ENCODE measurements at regions not wholly inside any gene's neighbourhood (a gene's known extent, or its start where the extent isn't known, plus 50 kb on each side); places are given as distances from the start of the nearest gene placed in this dataset.

DNA sequence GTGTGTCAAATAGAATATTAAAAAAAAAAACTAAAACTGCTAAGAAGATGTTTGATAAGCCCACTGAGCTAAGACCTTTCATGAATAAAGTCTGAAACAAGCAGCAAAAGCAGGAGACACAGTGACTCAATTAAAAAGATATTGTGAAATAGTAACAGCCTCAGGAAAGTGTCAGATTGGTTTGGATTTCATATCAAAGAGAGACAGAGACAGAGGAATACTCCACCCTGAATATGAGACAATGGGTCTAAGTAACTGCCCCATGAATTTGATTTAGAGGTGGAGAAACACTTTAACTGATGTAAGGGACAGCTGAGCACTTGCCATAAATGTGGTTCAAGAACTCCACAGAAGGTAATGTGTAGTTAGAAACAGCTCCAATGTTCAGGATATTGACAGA is 277.9 kb upstream of the FOXG1 start:
- Histone ChIP-seq H3K9ac (no peak overlapping the region), H4K20me1 (no peaks in the 10 kb centered on the region), H3K27me3 (no peaks in the 10 kb centered on the region), H3K27ac (no peak overlapping the region), H3K4me1 (no peaks in the 10 kb centered on the region), H3K4me3 (no peak overlapping the region), H3K4me2 (no peak overlapping the region), H3K9me3 (replicated peaks in 1 of 11) (no peaks in the 10 kb centered on the region), H3K36me3 (no peaks in the 10 kb centered on the region)
- TF ChIP-seq Cebpa-rat (IDR thresholded peaks at IDR 0.05), result no peak

- Histone ChIP-seq H3K27ac (no peak overlapping the region), H3K4me2 (no peak overlapping the region), H3K9ac (no peak overlapping the region), H4K20me1 (no peaks in the 10 kb centered on the region), H3K9me3 (replicated peaks in 1 of 11) (peaks cover 0 to 5% (median 0%) of the 10 kb centered on the region in 11 experiments; a peak in 1 of 22 replicates), H3K36me3 (no peaks in the 10 kb centered on the region), H3K4me1 (no peaks in the 10 kb centered on the region), H3K27me3 (no peaks in the 10 kb centered on the region), H3K4me3 (no peak overlapping the region)
- TF ChIP-seq Cebpa-rat (IDR thresholded peaks at IDR 0.05), result no peak
These were observed 273.1 kb upstream of the FOXG1 start for GRCh38 chr14:28493516-28493915.

- TF ChIP-seq Cebpa-rat (IDR thresholded peaks at IDR 0.05), result no peak
- Histone ChIP-seq H3K27me3 (no peaks in the 10 kb centered on the region), H3K4me3 (no peak overlapping the region), H3K36me3 (no peaks in the 10 kb centered on the region), H3K9me3 (replicated peaks in 1 of 11) (peaks cover 0 to 9% (median 0%) of the 10 kb centered on the region in 11 experiments; a peak in 2 of 22 replicates), H3K9ac (no peak overlapping the region), H4K20me1 (no peaks in the 10 kb centered on the region), H3K4me1 (no peaks in the 10 kb centered on the region), H3K27ac (no peak overlapping the region), H3K4me2 (no peak overlapping the region)
These were observed 272.4 kb upstream of the FOXG1 start for GRCh38 chr14:28494196-28494595.

DNA sequence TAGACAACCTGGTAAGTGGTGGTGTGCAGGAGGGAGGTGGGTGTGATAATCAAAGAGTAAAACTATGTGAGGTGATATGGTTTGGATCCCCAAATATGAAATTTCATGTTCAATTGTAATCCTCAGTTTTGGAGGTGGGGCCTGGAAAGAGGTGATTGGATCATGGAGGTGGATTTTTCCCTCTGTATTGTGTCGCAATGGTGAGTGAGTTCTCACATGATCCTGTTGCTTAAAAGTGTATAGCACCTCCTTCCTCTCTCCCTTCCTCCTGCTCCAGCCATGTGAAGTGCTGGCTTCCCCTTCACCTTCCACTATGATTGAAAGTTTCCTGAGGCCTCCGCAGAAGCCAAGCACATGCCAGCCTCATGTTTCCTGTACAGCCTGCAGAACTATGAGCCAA is 270.2 kb upstream of the FOXG1 start:
- H3K4me1 ChIP-seq, result no peaks in the 10 kb centered on the region; a peak in 1 of 20 replicates
- no peaks in the 10 kb centered on the region for H3K36me3 ChIP-seq
- no peak overlapping the region for H3K9ac ChIP-seq
- H3K27me3 ChIP-seq, result no peaks in the 10 kb centered on the region
- H3K9me3 ChIP-seq (replicated peaks in 1 of 11), result peaks cover 0 to 10% (median 0%) of the 10 kb centered on the region in 11 experiments; a peak in 2 of 22 replicates
- no peak overlapping the region for H3K4me3 ChIP-seq
- H3K4me2 ChIP-seq, result no peak overlapping the region
- no peaks in the 10 kb centered on the region for H4K20me1 ChIP-seq
- no peak for TF ChIP-seq Cebpa-rat (IDR thresholded peaks at IDR 0.05)
- H3K27ac ChIP-seq, result no peak overlapping the region

GRCh38 chr14:28502517-28502916 is 264.1 kb upstream of the FOXG1 start:
- H3K4me1 ChIP-seq, result no peaks in the 10 kb centered on the region; a peak in 1 of 20 replicates
- no peaks in the 10 kb centered on the region for H4K20me1 ChIP-seq
- peaks cover 0 to 10% (median 0%) of the 10 kb centered on the region in 11 experiments; a peak in 2 of 22 replicates for H3K9me3 ChIP-seq (replicated peaks in 1 of 11)
- no peak overlapping the region for H3K4me2 ChIP-seq
- H3K27ac ChIP-seq, result no peak overlapping the region
- TF ChIP-seq Cebpa-rat (IDR thresholded peaks at IDR 0.05), result no peak
- no peak overlapping the region for H3K4me3 ChIP-seq
- H3K36me3 ChIP-seq, result no peaks in the 10 kb centered on the region
- no peaks in the 10 kb centered on the region for H3K27me3 ChIP-seq
- no peak overlapping the region for H3K9ac ChIP-seq

DNA sequence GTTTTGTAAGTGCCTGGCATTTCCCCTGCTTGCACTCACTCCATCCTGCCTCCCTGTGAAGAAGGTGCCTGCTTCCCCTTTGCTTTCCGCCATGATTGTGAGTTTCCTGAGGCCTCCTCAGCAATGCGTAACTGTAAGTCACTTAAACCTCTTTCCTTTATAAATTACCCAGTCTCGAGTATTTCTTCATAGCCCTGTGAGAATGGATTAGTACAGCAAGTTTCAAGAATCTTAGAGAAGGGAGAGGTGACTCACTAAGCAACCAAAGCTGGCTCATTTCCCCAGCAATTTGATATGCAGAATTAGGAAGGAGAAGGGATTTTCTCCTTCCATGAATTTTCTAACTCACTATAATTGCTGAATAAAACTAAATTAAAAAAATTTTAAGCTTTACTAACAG is 251.0 kb upstream of the FOXG1 start:
- H4K20me1 ChIP-seq, result no peaks in the 10 kb centered on the region
- H3K36me3 ChIP-seq, result no peaks in the 10 kb centered on the region
- H3K9ac ChIP-seq, result no peak overlapping the region
- H3K9me3 ChIP-seq (replicated peaks in 1 of 11), result no peaks in the 10 kb centered on the region
- no peaks in the 10 kb centered on the region for H3K27me3 ChIP-seq
- no peaks in the 10 kb centered on the region for H3K4me1 ChIP-seq
- H3K4me3 ChIP-seq, result no peak overlapping the region
- no peak overlapping the region for H3K4me2 ChIP-seq
- no peak overlapping the region for H3K27ac ChIP-seq
- TF ChIP-seq Cebpa-rat (IDR thresholded peaks at IDR 0.05), result no peak

DNA sequence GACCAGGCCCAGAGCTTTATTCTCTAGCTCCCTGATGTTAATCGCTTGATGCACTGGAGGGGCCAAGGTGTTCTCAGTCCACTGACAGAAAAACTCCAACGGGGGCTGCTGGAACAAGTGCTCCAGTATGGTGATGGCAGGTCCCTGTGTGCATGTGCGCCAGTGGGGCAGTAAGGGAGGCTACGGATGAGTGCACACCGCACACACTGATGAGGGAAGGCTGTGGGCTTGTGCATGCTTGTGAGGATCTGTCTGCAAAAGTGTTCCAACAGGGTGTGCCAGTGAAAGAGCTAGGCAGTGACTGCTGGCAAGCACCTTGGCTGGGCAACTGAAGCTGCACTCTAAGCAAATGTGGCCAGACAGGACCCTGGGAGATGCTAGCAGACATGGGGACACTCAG is 229.7 kb upstream of the FOXG1 start:
- H3K27me3 ChIP-seq, result no peaks in the 10 kb centered on the region
- no peaks in the 10 kb centered on the region for H3K36me3 ChIP-seq
- H3K4me1 ChIP-seq, result no peaks in the 10 kb centered on the region
- H3K9ac ChIP-seq, result no peak overlapping the region
- H3K4me2 ChIP-seq, result no peak overlapping the region
- H4K20me1 ChIP-seq, result no peaks in the 10 kb centered on the region
- no peak overlapping the region for H3K4me3 ChIP-seq
- H3K27ac ChIP-seq, result no peak overlapping the region
- no peak for TF ChIP-seq Cebpa-rat (IDR thresholded peaks at IDR 0.05)
- H3K9me3 ChIP-seq (replicated peaks in 1 of 11), result peaks cover 16 to 24% (median 20%) of the 10 kb centered on the region in 11 experiments

GRCh38 chr14:28542040-28542439 is 224.5 kb upstream of the FOXG1 start:
- Histone ChIP-seq H3K36me3 (no peaks in the 10 kb centered on the region), H3K9ac (no peak overlapping the region), H3K4me3 (no peak overlapping the region), H3K4me1 (no peaks in the 10 kb centered on the region), H3K4me2 (no peak overlapping the region), H4K20me1 (no peaks in the 10 kb centered on the region), H3K27ac (no peak overlapping the region), H3K27me3 (no peaks in the 10 kb centered on the region), H3K9me3 (replicated peaks in 1 of 11) (peaks cover 16 to 24% (median 20%) of the 10 kb centered on the region in 11 experiments)
- no peak for TF ChIP-seq Cebpa-rat (IDR thresholded peaks at IDR 0.05)

- Histone ChIP-seq H3K9me3 (replicated peaks in 1 of 11) (no peaks in the 10 kb centered on the region), H3K9ac (no peak overlapping the region), H3K4me3 (no peak overlapping the region), H3K27ac (no peak overlapping the region), H3K4me1 (no peaks in the 10 kb centered on the region), H3K4me2 (no peak overlapping the region), H3K27me3 (no peaks in the 10 kb centered on the region), H3K36me3 (no peaks in the 10 kb centered on the region), H4K20me1 (no peaks in the 10 kb centered on the region)
- no peak for TF ChIP-seq Cebpa-rat (IDR thresholded peaks at IDR 0.05)
These were observed 201.2 kb upstream of the FOXG1 start for GRCh38 chr14:28565345-28565744.

DNA sequence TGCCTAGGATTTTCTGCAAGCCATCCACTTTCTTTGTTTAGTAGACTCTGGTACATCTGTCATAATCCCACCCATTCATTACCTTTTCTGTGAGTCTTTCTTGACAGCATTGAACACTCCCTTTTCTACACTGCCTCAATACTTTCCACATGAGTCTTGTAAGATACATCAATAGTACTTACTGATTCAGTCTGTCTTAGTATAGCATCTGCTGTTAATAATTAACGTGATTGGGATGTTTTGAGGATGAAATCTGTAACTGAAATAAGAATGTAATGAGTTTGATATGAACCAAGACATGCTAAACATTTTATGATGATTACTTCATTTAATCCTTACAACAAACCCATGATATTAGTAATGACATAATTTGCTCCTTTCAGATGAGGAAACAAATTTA is 196.2 kb upstream of the FOXG1 start:
- no peak for TF ChIP-seq Cebpa-rat (IDR thresholded peaks at IDR 0.05)
- Histone ChIP-seq H3K4me2 (no peak overlapping the region), H3K27ac (no peak overlapping the region), H3K36me3 (no peaks in the 10 kb centered on the region), H3K9me3 (replicated peaks in 1 of 11) (peaks cover 13 to 23% (median 18%) of the 10 kb centered on the region in 11 experiments; a peak in 15 of 22 replicates), H3K4me1 (no peaks in the 10 kb centered on the region), H4K20me1 (no peaks in the 10 kb centered on the region), H3K4me3 (no peak overlapping the region), H3K27me3 (no peaks in the 10 kb centered on the region), H3K9ac (no peak overlapping the region)
